ENCODE measurements at regions not wholly inside any gene's neighbourhood (a gene's known extent, or its start where the extent isn't known, plus 50 kb on each side); places are given as distances from the start of the nearest gene placed in this dataset.

- TF ChIP-seq CTCF (IDR thresholded peaks at IDR 0.05; ENCODE audit: insufficient read depth, low read length, poor library complexity, severe bottlenecking) = no peak
- no peak for TF ChIP-seq EZH2phosphoT487 (conservative IDR thresholded peaks at IDR 0.05; ENCODE audit: low read length)
Observed at GRCh38 chr5:166962461-166962860, 1329.0 kb upstream of the WWC1 start.

All from SU-DHL-6 (cell line).